ENCODE measurements at regions not wholly inside any gene's neighbourhood (a gene's known extent, or its start where the extent isn't known, plus 50 kb on each side); places are given as distances from the start of the nearest gene placed in this dataset.

GRCh38 chr3:23723930-23724329 is 81.8 kb upstream of the UBE2E1 start:
- TF ChIP-seq POLR2AphosphoS5 (IDR thresholded peaks at IDR 0.05; ENCODE audit: low read depth, low read length), result no peak
- no peak for TF ChIP-seq POLR2A (IDR thresholded peaks at IDR 0.05; ENCODE audit: low read depth, low read length)

All from GM12892 (cell line).